ENCODE measurements at regions not wholly inside any gene's neighbourhood (a gene's known extent, or its start where the extent isn't known, plus 50 kb on each side); places are given as distances from the start of the nearest gene placed in this dataset.
"Not testable (repeated sequence)": the region's sequence is repeated elsewhere in the genome, so short reads cannot be mapped to it uniquely, and the experiment has no call there.

- DNase-seq (ENCODE audit: low read depth, low spot score) (no peak), FAIRE-seq (no peak)
- TF ChIP-seq CTCF (optimal IDR thresholded peaks at IDR 0.05 in 1 of 3, IDR thresholded peaks at IDR 0.05 in 1 of 3, conservative IDR thresholded peaks at IDR 0.05 in 1 of 3; ENCODE audit: extremely low read depth in 1 of 3, insufficient read depth in 2 of 3, low read length in 3 of 3) (no peak), EZH2 (IDR thresholded peaks at IDR 0.05; ENCODE audit: low read length) (no peak)
- peaks cover 3% of the 10 kb centered on the region for H3K27me3 ChIP-seq (ENCODE audit: control insufficient read depth, extremely low read depth, insufficient read depth, low read length)
- no peaks in the 10 kb centered on the region for H4K20me1 ChIP-seq (ENCODE audit: control insufficient read depth, extremely low read depth, insufficient read depth, low read length)
- H3K4me1 ChIP-seq (ENCODE audit: control insufficient read depth, extremely low read depth, insufficient read depth, low read length) = no peaks in the 10 kb centered on the region
- H3K79me2 ChIP-seq (ENCODE audit: control insufficient read depth, insufficient read depth, low read length) = no peaks in the 10 kb centered on the region
- no peak overlapping the region for H3K9ac ChIP-seq (ENCODE audit: control insufficient read depth, extremely low read depth, insufficient read depth, low read length)
- H3K4me2 ChIP-seq (ENCODE audit: control insufficient read depth, extremely low read depth, insufficient read depth, low read depth, low read length) = no peak overlapping the region
- H3K9me1 ChIP-seq (ENCODE audit: control insufficient read depth, extremely low read depth, insufficient read depth, low read length) = no peaks in the 10 kb centered on the region
- H3K4me3 ChIP-seq (ENCODE audit: control insufficient read depth in 2 of 3, extremely low read depth in 1 of 3, insufficient read depth in 2 of 3, low read depth in 1 of 3, low read length in 3 of 3) = no peak overlapping the region
- no peak overlapping the region for H2AFZ ChIP-seq (ENCODE audit: control insufficient read depth, low read length)
- dilution Hi-C loops (cut with MboI; ENCODE audit: extremely low pct_ligation_motif_present, low sequenced_read_pairs) = no loop called here
- no peaks in the 10 kb centered on the region for H3K36me3 ChIP-seq (ENCODE audit: control insufficient read depth in 2 of 2, extremely low read depth in 1 of 2, insufficient read depth in 2 of 2, low read length in 2 of 2)
- H3K27ac ChIP-seq (ENCODE audit: control insufficient read depth, insufficient read depth, low read length) = no peak overlapping the region
- no peaks in the 10 kb centered on the region for H3K9me3 ChIP-seq (ENCODE audit: control insufficient read depth, low read depth, low read length)
These were observed 3057.4 kb downstream of the RPIA start for GRCh38 chr2:91748902-91749301.

- H3K79me2 ChIP-seq (ENCODE audit: control insufficient read depth, insufficient read depth, low read length); H2AFZ ChIP-seq (ENCODE audit: control insufficient read depth, low read length); H3K4me1 ChIP-seq (ENCODE audit: control insufficient read depth, extremely low read depth, insufficient read depth, low read length); H3K4me2 ChIP-seq (ENCODE audit: control insufficient read depth, extremely low read depth, insufficient read depth, low read depth, low read length); H3K9me1 ChIP-seq (ENCODE audit: control insufficient read depth, extremely low read depth, insufficient read depth, low read length); H3K27ac ChIP-seq (ENCODE audit: control insufficient read depth, insufficient read depth, low read length); H3K9me3 ChIP-seq (ENCODE audit: control insufficient read depth, low read depth, low read length); H3K36me3 ChIP-seq (ENCODE audit: control insufficient read depth in 2 of 2, extremely low read depth in 1 of 2, insufficient read depth in 2 of 2, low read length in 2 of 2); DNase-seq (ENCODE audit: low read depth, low spot score); FAIRE-seq; H4K20me1 ChIP-seq (ENCODE audit: control insufficient read depth, extremely low read depth, insufficient read depth, low read length); H3K4me3 ChIP-seq (ENCODE audit: control insufficient read depth in 2 of 3, extremely low read depth in 1 of 3, insufficient read depth in 2 of 3, low read depth in 1 of 3, low read length in 3 of 3); H3K9ac ChIP-seq (ENCODE audit: control insufficient read depth, extremely low read depth, insufficient read depth, low read length); dilution Hi-C loops (cut with MboI; ENCODE audit: extremely low pct_ligation_motif_present, low sequenced_read_pairs); H3K27me3 ChIP-seq (ENCODE audit: control insufficient read depth, extremely low read depth, insufficient read depth, low read length): not testable (repeated sequence)
These were observed 3058.2 kb downstream of the RPIA start for GRCh38 chr2:91749665-91750064.

GRCh38 chr2:91759361-91759941 lies 3068.0 kb downstream of the RPIA start:
- H3K4me3 ChIP-seq (ENCODE audit: control insufficient read depth in 2 of 3, extremely low read depth in 1 of 3, insufficient read depth in 2 of 3, low read depth in 1 of 3, low read length in 3 of 3); H3K27me3 ChIP-seq (ENCODE audit: control insufficient read depth, extremely low read depth, insufficient read depth, low read length); FAIRE-seq; dilution Hi-C loops (cut with MboI; ENCODE audit: extremely low pct_ligation_motif_present, low sequenced_read_pairs); H2AFZ ChIP-seq (ENCODE audit: control insufficient read depth, low read length); H3K4me1 ChIP-seq (ENCODE audit: control insufficient read depth, extremely low read depth, insufficient read depth, low read length); DNase-seq (ENCODE audit: low read depth, low spot score); H3K4me2 ChIP-seq (ENCODE audit: control insufficient read depth, extremely low read depth, insufficient read depth, low read depth, low read length); H3K79me2 ChIP-seq (ENCODE audit: control insufficient read depth, insufficient read depth, low read length); H3K27ac ChIP-seq (ENCODE audit: control insufficient read depth, insufficient read depth, low read length); H3K36me3 ChIP-seq (ENCODE audit: control insufficient read depth in 2 of 2, extremely low read depth in 1 of 2, insufficient read depth in 2 of 2, low read length in 2 of 2); H4K20me1 ChIP-seq (ENCODE audit: control insufficient read depth, extremely low read depth, insufficient read depth, low read length); H3K9ac ChIP-seq (ENCODE audit: control insufficient read depth, extremely low read depth, insufficient read depth, low read length); H3K9me3 ChIP-seq (ENCODE audit: control insufficient read depth, low read depth, low read length); H3K9me1 ChIP-seq (ENCODE audit: control insufficient read depth, extremely low read depth, insufficient read depth, low read length): not testable (repeated sequence)

DNA sequence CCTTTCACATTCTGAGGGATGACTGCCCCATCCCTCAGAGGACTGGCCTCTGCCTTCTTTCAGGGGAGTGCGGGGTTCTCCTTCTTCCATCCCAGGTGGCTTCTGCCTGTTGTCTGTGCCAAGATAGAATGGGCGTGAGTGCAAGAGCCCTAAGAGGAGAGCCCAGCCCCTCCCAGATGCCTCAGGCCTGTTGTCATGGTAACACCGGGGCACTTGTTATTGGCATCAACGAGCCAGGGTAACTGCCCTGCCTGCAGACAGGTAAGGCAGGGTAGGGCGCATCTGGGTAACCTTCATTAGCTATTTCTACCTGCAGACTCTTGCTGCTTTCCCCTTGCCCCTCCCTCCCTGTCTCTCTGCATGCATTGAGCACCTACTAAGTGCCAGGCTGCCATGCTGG lies 3069.2 kb downstream of the RPIA start:
- H3K36me3 ChIP-seq (ENCODE audit: control insufficient read depth in 2 of 2, extremely low read depth in 1 of 2, insufficient read depth in 2 of 2, low read length in 2 of 2); DNase-seq (ENCODE audit: low read depth, low spot score); H3K27ac ChIP-seq (ENCODE audit: control insufficient read depth, insufficient read depth, low read length); H3K79me2 ChIP-seq (ENCODE audit: control insufficient read depth, insufficient read depth, low read length); H3K9ac ChIP-seq (ENCODE audit: control insufficient read depth, extremely low read depth, insufficient read depth, low read length); H3K9me3 ChIP-seq (ENCODE audit: control insufficient read depth, low read depth, low read length); H3K4me2 ChIP-seq (ENCODE audit: control insufficient read depth, extremely low read depth, insufficient read depth, low read depth, low read length); H4K20me1 ChIP-seq (ENCODE audit: control insufficient read depth, extremely low read depth, insufficient read depth, low read length); H3K9me1 ChIP-seq (ENCODE audit: control insufficient read depth, extremely low read depth, insufficient read depth, low read length); dilution Hi-C loops (cut with MboI; ENCODE audit: extremely low pct_ligation_motif_present, low sequenced_read_pairs); FAIRE-seq; H3K27me3 ChIP-seq (ENCODE audit: control insufficient read depth, extremely low read depth, insufficient read depth, low read length); H2AFZ ChIP-seq (ENCODE audit: control insufficient read depth, low read length); H3K4me3 ChIP-seq (ENCODE audit: control insufficient read depth in 2 of 3, extremely low read depth in 1 of 3, insufficient read depth in 2 of 3, low read depth in 1 of 3, low read length in 3 of 3): not testable (repeated sequence)
- H3K4me1 ChIP-seq (ENCODE audit: control insufficient read depth, extremely low read depth, insufficient read depth, low read length) = peaks cover 14% of the 10 kb centered on the region

Measured in keratinocyte (primary cell).